ENCODE measurements at regions not wholly inside any gene's neighbourhood (a gene's known extent, or its start where the extent isn't known, plus 50 kb on each side); places are given as distances from the start of the nearest gene placed in this dataset.
A peak's percentile ranks its signal among the peaks of the same experiment; 100 is the strongest.

GRCh38 chr9:108765265-108765664 lies 90.5 kb downstream of the ACTL7B start:
- no peak overlapping the region for H4K91ac ChIP-seq (ENCODE audit: low read depth, low read length)
- no peak overlapping the region for H3K4me2 ChIP-seq (ENCODE audit: low read length)
- H3K18ac ChIP-seq (ENCODE audit: low read length), result no peak overlapping the region
- no peaks in the 10 kb centered on the region for H3K4me1 ChIP-seq (ENCODE audit: control insufficient read depth in 1 of 2, insufficient read depth in 2 of 2, low read length in 2 of 2)
- no peak overlapping the region for H3K14ac ChIP-seq (ENCODE audit: low read length)
- H3K27ac ChIP-seq (ENCODE audit: low read depth, low read length), result no peak overlapping the region
- no peaks in the 10 kb centered on the region for H3K79me1 ChIP-seq (ENCODE audit: low read length)
- H4K12ac ChIP-seq (ENCODE audit: low read depth, low read length), result no peak overlapping the region
- no peak overlapping the region for H3K23ac ChIP-seq (ENCODE audit: low read length)
- H3K9me3 ChIP-seq (ENCODE audit: insufficient read depth, low read depth, low read length), result peaks cover 3% of the 10 kb centered on the region
- H2BK120ac ChIP-seq (ENCODE audit: insufficient read depth, low read length, poor library complexity), result no peak overlapping the region
- H3K36me3 ChIP-seq (ENCODE audit: control insufficient read depth in 1 of 2, insufficient read depth in 2 of 2, low read length in 2 of 2), result no peaks in the 10 kb centered on the region
- H2AK5ac ChIP-seq (ENCODE audit: low read length), result no peak overlapping the region
- H3K79me2 ChIP-seq (ENCODE audit: control insufficient read depth, insufficient read depth, low read length, poor library complexity), result no peaks in the 10 kb centered on the region
- no peaks in the 10 kb centered on the region for H3K27me3 ChIP-seq (ENCODE audit: insufficient read depth, low read length)
- no peak overlapping the region for H3K9ac ChIP-seq (ENCODE audit: low read length)
- no peak overlapping the region for H3K4me3 ChIP-seq (ENCODE audit: low read depth, low read length)
- no peak overlapping the region for H2AFZ ChIP-seq (ENCODE audit: insufficient read depth, low read length, poor library complexity)
- whole genome bisulfite sequencing (ENCODE audit: extremely low coverage, insufficient coverage, insufficient read length), result no CpG with 5 or more reads among the region's 5 CpGs
- H2BK5ac ChIP-seq (ENCODE audit: low read depth, low read length, poor library complexity), result no peak overlapping the region
- DNase-seq, result no peak
- H4K8ac ChIP-seq (ENCODE audit: low read depth, low read length), result no peak overlapping the region
- H2BK12ac ChIP-seq (ENCODE audit: low read length), result no peak overlapping the region
- H3K4ac ChIP-seq (ENCODE audit: low read depth, low read length), result no peak overlapping the region

GRCh38 chr9:108762348-108763055 lies 93.3 kb downstream of the ACTL7B start:
- H2AFZ ChIP-seq (ENCODE audit: insufficient read depth, low read length, poor library complexity), result no peak overlapping the region

GRCh38 chr9:108761655-108762347 lies 94.0 kb downstream of the ACTL7B start:
- Histone ChIP-seq H3K4me3 (ENCODE audit: low read depth, low read length) (no peak overlapping the region), H4K12ac (ENCODE audit: low read depth, low read length) (no peak overlapping the region), H2AFZ (ENCODE audit: insufficient read depth, low read length, poor library complexity) (no peak overlapping the region), H3K79me2 (ENCODE audit: control insufficient read depth, insufficient read depth, low read length, poor library complexity) (no peaks in the 10 kb centered on the region), H3K27ac (ENCODE audit: low read depth, low read length) (no peak overlapping the region), H2BK120ac (ENCODE audit: insufficient read depth, low read length, poor library complexity) (no peak overlapping the region), H3K18ac (ENCODE audit: low read length) (no peak overlapping the region), H3K4ac (ENCODE audit: low read depth, low read length) (no peak overlapping the region), H3K79me1 (ENCODE audit: low read length) (no peaks in the 10 kb centered on the region), H4K91ac (ENCODE audit: low read depth, low read length) (no peak overlapping the region), H3K9ac (ENCODE audit: low read length) (no peak overlapping the region), H3K27me3 (ENCODE audit: insufficient read depth, low read length) (no peaks in the 10 kb centered on the region), H2BK12ac (ENCODE audit: low read length) (no peak overlapping the region), H2AK5ac (ENCODE audit: low read length) (no peak overlapping the region), H3K4me1 (ENCODE audit: control insufficient read depth in 1 of 2, insufficient read depth in 2 of 2, low read length in 2 of 2) (no peaks in the 10 kb centered on the region), H3K36me3 (ENCODE audit: control insufficient read depth in 1 of 2, insufficient read depth in 2 of 2, low read length in 2 of 2) (no peaks in the 10 kb centered on the region), H3K9me3 (ENCODE audit: insufficient read depth, low read depth, low read length) (no peaks in the 10 kb centered on the region), H3K23ac (ENCODE audit: low read length) (no peak overlapping the region), H3K4me2 (ENCODE audit: low read length) (no peak overlapping the region), H2BK5ac (ENCODE audit: low read depth, low read length, poor library complexity) (no peak overlapping the region), H3K14ac (ENCODE audit: low read length) (no peak overlapping the region), H4K8ac (ENCODE audit: low read depth, low read length) (no peak overlapping the region)
- DNase-seq, result peak; percentile 44 to 78
- WGBS (ENCODE audit: extremely low coverage, insufficient coverage, insufficient read length), result no CpG with 5 or more reads among the region's 9 CpGs

More at GRCh38 chr9:108762348-108763055, 93.3 kb downstream of the ACTL7B start:
- Histone ChIP-seq H3K27me3 (ENCODE audit: insufficient read depth, low read length) (no peaks in the 10 kb centered on the region), H4K8ac (ENCODE audit: low read depth, low read length) (no peak overlapping the region), H3K79me1 (ENCODE audit: low read length) (no peaks in the 10 kb centered on the region), H2AK5ac (ENCODE audit: low read length) (no peak overlapping the region), H3K27ac (ENCODE audit: low read depth, low read length) (no peak overlapping the region), H3K23ac (ENCODE audit: low read length) (no peak overlapping the region), H3K9me3 (ENCODE audit: insufficient read depth, low read depth, low read length) (no peaks in the 10 kb centered on the region), H4K91ac (ENCODE audit: low read depth, low read length) (no peak overlapping the region), H3K36me3 (ENCODE audit: control insufficient read depth in 1 of 2, insufficient read depth in 2 of 2, low read length in 2 of 2) (no peaks in the 10 kb centered on the region), H2BK5ac (ENCODE audit: low read depth, low read length, poor library complexity) (no peak overlapping the region), H3K18ac (ENCODE audit: low read length) (no peak overlapping the region), H3K9ac (ENCODE audit: low read length) (no peak overlapping the region), H3K4me3 (ENCODE audit: low read depth, low read length) (no peak overlapping the region), H3K4me1 (ENCODE audit: control insufficient read depth in 1 of 2, insufficient read depth in 2 of 2, low read length in 2 of 2) (no peaks in the 10 kb centered on the region), H2BK120ac (ENCODE audit: insufficient read depth, low read length, poor library complexity) (no peak overlapping the region), H3K4me2 (ENCODE audit: low read length) (no peak overlapping the region), H4K12ac (ENCODE audit: low read depth, low read length) (no peak overlapping the region), H2BK12ac (ENCODE audit: low read length) (no peak overlapping the region), H3K14ac (ENCODE audit: low read length) (no peak overlapping the region), H3K4ac (ENCODE audit: low read depth, low read length) (no peak overlapping the region), H3K79me2 (ENCODE audit: control insufficient read depth, insufficient read depth, low read length, poor library complexity) (no peaks in the 10 kb centered on the region)
- no CpG with 5 or more reads among the region's 13 CpGs for WGBS (ENCODE audit: extremely low coverage, insufficient coverage, insufficient read length)
- no peak for DNase-seq

- no peak overlapping the region for H2AFZ ChIP-seq (ENCODE audit: insufficient read depth, low read length, poor library complexity)
- no peak overlapping the region for H3K9ac ChIP-seq (ENCODE audit: low read length)
- WGBS (ENCODE audit: extremely low coverage, insufficient coverage, insufficient read length), result no CpG with 5 or more reads among the region's 2 CpGs
- no peaks in the 10 kb centered on the region for H3K4me1 ChIP-seq (ENCODE audit: control insufficient read depth in 1 of 2, insufficient read depth in 2 of 2, low read length in 2 of 2)
- H3K18ac ChIP-seq (ENCODE audit: low read length), result no peak overlapping the region
- no peak overlapping the region for H2BK5ac ChIP-seq (ENCODE audit: low read depth, low read length, poor library complexity)
- no peak overlapping the region for H4K12ac ChIP-seq (ENCODE audit: low read depth, low read length)
- H3K4me3 ChIP-seq (ENCODE audit: low read depth, low read length), result no peak overlapping the region
- no peaks in the 10 kb centered on the region for H3K36me3 ChIP-seq (ENCODE audit: control insufficient read depth in 1 of 2, insufficient read depth in 2 of 2, low read length in 2 of 2)
- H3K79me1 ChIP-seq (ENCODE audit: low read length), result no peaks in the 10 kb centered on the region
- H3K14ac ChIP-seq (ENCODE audit: low read length), result no peak overlapping the region
- H4K91ac ChIP-seq (ENCODE audit: low read depth, low read length), result no peak overlapping the region
- no peak overlapping the region for H3K4ac ChIP-seq (ENCODE audit: low read depth, low read length)
- H2BK120ac ChIP-seq (ENCODE audit: insufficient read depth, low read length, poor library complexity), result no peak overlapping the region
- H3K9me3 ChIP-seq (ENCODE audit: insufficient read depth, low read depth, low read length), result no peaks in the 10 kb centered on the region
- peak in 1 of 2 donors; percentile 29 for DNase-seq
- no peak overlapping the region for H4K8ac ChIP-seq (ENCODE audit: low read depth, low read length)
- no peak overlapping the region for H3K4me2 ChIP-seq (ENCODE audit: low read length)
- no peaks in the 10 kb centered on the region for H3K79me2 ChIP-seq (ENCODE audit: control insufficient read depth, insufficient read depth, low read length, poor library complexity)
- no peak overlapping the region for H2AK5ac ChIP-seq (ENCODE audit: low read length)
- H3K23ac ChIP-seq (ENCODE audit: low read length), result no peak overlapping the region
- H2BK12ac ChIP-seq (ENCODE audit: low read length), result no peak overlapping the region
- no peaks in the 10 kb centered on the region for H3K27me3 ChIP-seq (ENCODE audit: insufficient read depth, low read length)
- no peak overlapping the region for H3K27ac ChIP-seq (ENCODE audit: low read depth, low read length)
Observed at GRCh38 chr9:108760841-108761240, 94.9 kb downstream of the ACTL7B start.
